ENCODE measurements at regions not wholly inside any gene's neighbourhood (a gene's known extent, or its start where the extent isn't known, plus 50 kb on each side); places are given as distances from the start of the nearest gene placed in this dataset.

GRCh38 chr20:6362245-6362644, 239.4 kb upstream of the FERMT1 start:
- H3K27ac Mint-ChIP-seq = no peak overlapping the region
- Histone ChIP-seq H4K20me1 (ENCODE audit: insufficient read depth, low read length) (no peaks in the 10 kb centered on the region), H3K9ac (ENCODE audit: insufficient read depth, low read length, poor library complexity, severe bottlenecking) (no peak overlapping the region), H3K36me3 (replicated peaks in 1 of 2; ENCODE audit: control insufficient read depth in 1 of 2, insufficient read depth in 2 of 2, low read length in 2 of 2) (no peaks in the 10 kb centered on the region), H3K79me2 (ENCODE audit: insufficient read depth, low read length) (no peaks in the 10 kb centered on the region), H2AFZ (ENCODE audit: insufficient read depth, low read depth, low read length, poor library complexity, severe bottlenecking) (no peak overlapping the region), H3K4me1 (ENCODE audit: control insufficient read depth in 1 of 2, insufficient read depth in 2 of 2, low read length in 2 of 2) (no peaks in the 10 kb centered on the region), H3K27me3 (ENCODE audit: control insufficient read depth in 2 of 2, insufficient read depth in 2 of 2, low read length in 2 of 2) (no peaks in the 10 kb centered on the region), H3K27ac (ENCODE audit: low read depth in 1 of 2, low read length in 2 of 2) (no peak overlapping the region), H3K4me3 (replicated peaks in 1 of 3; ENCODE audit: low read depth in 2 of 3, low read length in 3 of 3) (no peak overlapping the region), H3K9me3 (replicated peaks in 1 of 2; ENCODE audit: control insufficient read depth in 1 of 2, insufficient read depth in 1 of 2, low read length in 2 of 2) (no peaks in the 10 kb centered on the region), H3K4me2 (replicated peaks; ENCODE audit: extremely low read depth, low read length, poor library complexity, severe bottlenecking) (no peak overlapping the region)
- no peaks in the 10 kb centered on the region for H3K4me1 Mint-ChIP-seq
- intact Hi-C loops (cut with micrococcal nuclease) = no loop called here
- TF ChIP-seq CTCF (IDR thresholded peaks at IDR 0.05) = no peak
- no peaks in the 10 kb centered on the region for H3K27me3 Mint-ChIP-seq (ENCODE audit: low read depth in 3 of 3)
- H3K4me3 Mint-ChIP-seq = no peak overlapping the region
- H3K36me3 Mint-ChIP-seq = no peaks in the 10 kb centered on the region
- peaks cover 0 to 2% (median 0%) of the 10 kb centered on the region in 7 donors for H3K9me3 Mint-ChIP-seq
- no peak for DNase-seq

- Histone ChIP-seq H3K36me3 (replicated peaks in 1 of 2; ENCODE audit: control insufficient read depth in 1 of 2, insufficient read depth in 2 of 2, low read length in 2 of 2) (no peaks in the 10 kb centered on the region), H3K79me2 (ENCODE audit: insufficient read depth, low read length) (no peaks in the 10 kb centered on the region), H3K4me2 (replicated peaks; ENCODE audit: extremely low read depth, low read length, poor library complexity, severe bottlenecking) (no peak overlapping the region), H3K4me1 (ENCODE audit: control insufficient read depth in 1 of 2, insufficient read depth in 2 of 2, low read length in 2 of 2) (no peaks in the 10 kb centered on the region), H3K9ac (ENCODE audit: insufficient read depth, low read length, poor library complexity, severe bottlenecking) (no peak overlapping the region), H3K9me3 (replicated peaks in 1 of 2; ENCODE audit: control insufficient read depth in 1 of 2, insufficient read depth in 1 of 2, low read length in 2 of 2) (no peaks in the 10 kb centered on the region), H3K4me3 (replicated peaks in 1 of 3; ENCODE audit: low read depth in 2 of 3, low read length in 3 of 3) (no peak overlapping the region), H4K20me1 (ENCODE audit: insufficient read depth, low read length) (no peaks in the 10 kb centered on the region), H2AFZ (ENCODE audit: insufficient read depth, low read depth, low read length, poor library complexity, severe bottlenecking) (no peak overlapping the region), H3K27me3 (ENCODE audit: control insufficient read depth in 2 of 2, insufficient read depth in 2 of 2, low read length in 2 of 2) (no peaks in the 10 kb centered on the region), H3K27ac (ENCODE audit: low read depth in 1 of 2, low read length in 2 of 2) (no peak overlapping the region)
- Mint-ChIP-seq H3K4me3 (no peak overlapping the region), H3K27me3 (ENCODE audit: low read depth in 3 of 3) (peaks cover 0 to 3% (median 0%) of the 10 kb centered on the region in 3 donors), H3K27ac (no peak overlapping the region), H3K36me3 (no peaks in the 10 kb centered on the region), H3K9me3 (peaks cover 0 to 3% (median 0%) of the 10 kb centered on the region in 7 donors), H3K4me1 (no peaks in the 10 kb centered on the region)
- no CpG with 5 or more reads among the region's 5 CpGs for WGBS (ENCODE audit: insufficient coverage)
- TF ChIP-seq CTCF (IDR thresholded peaks at IDR 0.05) = no peak
- intact Hi-C loops (cut with micrococcal nuclease) = no loop called here
- DNase-seq = no peak
These were observed 237.9 kb upstream of the FERMT1 start for GRCh38 chr20:6360766-6361165.

Data from CD14-positive monocyte (primary cell).